Fibroblast of peridontal ligament (primary cell): ENCODE measurements at regions not wholly inside any gene's neighbourhood (a gene's known extent, or its start where the extent isn't known, plus 50 kb on each side); places are given as distances from the start of the nearest gene placed in this dataset.
A peak's percentile ranks its signal among the peaks of the same experiment; 100 is the strongest.

Experiments
- DNase-seq: peaks from one replicate; pipeline ENCODE4 v3.0.0-alpha.2; 2010; ENCODE audit errors: extremely low read depth

GRCh38 chr14:42947991-42948390 lies 1341.3 kb downstream of the LRFN5 start:
- DNase-seq = no peak

- DNase-seq = peak; percentile 41
These were observed 1337.6 kb downstream of the LRFN5 start for GRCh38 chr14:42944284-42944683.

- no peak for DNase-seq
These were observed 1324.6 kb downstream of the LRFN5 start for GRCh38 chr14:42931308-42931707.

GRCh38 chr14:42929806-42930480 lies 1323.3 kb downstream of the LRFN5 start:
- DNase-seq = no peak

GRCh38 chr14:42927313-42927712 lies 1320.6 kb downstream of the LRFN5 start:
- no peak for DNase-seq

GRCh38 chr14:42921901-42922300 lies 1315.2 kb downstream of the LRFN5 start:
- no peak for DNase-seq

GRCh38 chr14:42918615-42919014 lies 1311.9 kb downstream of the LRFN5 start:
- no peak for DNase-seq

GRCh38 chr14:42911642-42912041 lies 1305.0 kb downstream of the LRFN5 start:
- no peak for DNase-seq

- DNase-seq = no peak
These were observed 1303.0 kb downstream of the LRFN5 start for GRCh38 chr14:42909659-42910058.

- DNase-seq = no peak
These were observed 1286.5 kb downstream of the LRFN5 start for GRCh38 chr14:42893183-42893582.

GRCh38 chr14:42884100-42884499 lies 1277.4 kb downstream of the LRFN5 start:
- peak; percentile 88 for DNase-seq

GRCh38 chr14:42877716-42878115 lies 1271.0 kb downstream of the LRFN5 start:
- DNase-seq = no peak

GRCh38 chr14:42872786-42873185 lies 1266.1 kb downstream of the LRFN5 start:
- no peak for DNase-seq

- DNase-seq = peak; percentile 50
These were observed 1263.0 kb downstream of the LRFN5 start for GRCh38 chr14:42869681-42870080.

- DNase-seq = no peak
These were observed 1255.4 kb downstream of the LRFN5 start for GRCh38 chr14:42862114-42862513.

- no peak for DNase-seq
These were observed 1253.7 kb downstream of the LRFN5 start for GRCh38 chr14:42860371-42860770.

- DNase-seq = no peak
These were observed 1249.4 kb downstream of the LRFN5 start for GRCh38 chr14:42856106-42856505.

- peak; percentile 23 for DNase-seq
These were observed 1248.4 kb downstream of the LRFN5 start for GRCh38 chr14:42855085-42855484.

- DNase-seq = peak; percentile 62
These were observed 1247.4 kb downstream of the LRFN5 start for GRCh38 chr14:42854061-42854460.

- peak; percentile 2 for DNase-seq
These were observed 1242.0 kb downstream of the LRFN5 start for GRCh38 chr14:42848652-42849051.

- DNase-seq = no peak
These were observed 1208.1 kb downstream of the LRFN5 start for GRCh38 chr14:42814817-42815216.

- peak; percentile 93 for DNase-seq
These were observed 1200.2 kb downstream of the LRFN5 start for GRCh38 chr14:42806909-42807315.

- no peak for DNase-seq
These were observed 1197.5 kb downstream of the LRFN5 start for GRCh38 chr14:42804141-42804540.

- DNase-seq = no peak
These were observed 1195.7 kb downstream of the LRFN5 start for GRCh38 chr14:42802346-42802745.
